Esophagus muscularis mucosa (tissue), 4 donors: ENCODE measurements at regions not wholly inside any gene's neighbourhood (a gene's known extent, or its start where the extent isn't known, plus 50 kb on each side); places are given as distances from the start of the nearest gene placed in this dataset.

Experiments used
- CTCF ChIP-seq, 3 experiments: fragments of 200-600 bp in 2 of 3; fragments of 450-650 bp in 1 of 3; sonication (generic) in 2 of 3; IDR thresholded peaks; one replicate each; pipeline ENCODE4 v1.5.1; 2017 to 2019; ENCODE audit warnings: antibody characterized with exemption in 3 of 3, mild to moderate bottlenecking in 2 of 3, moderate library complexity in 1 of 3
- EP300 ChIP-seq: sonication (generic); formaldehyde crosslinking; IDR thresholded peaks from one replicate; pipeline ENCODE4 v1.6.1; 2017; ENCODE audit warnings: antibody characterized with exemption
- POLR2AphosphoS5 ChIP-seq, 2 donors: sonication (generic); formaldehyde crosslinking; IDR thresholded peaks; one replicate each; pipeline ENCODE4 v1.6.1; 2017; ENCODE audit warnings: antibody characterized with exemption in 2 of 2

DNA sequence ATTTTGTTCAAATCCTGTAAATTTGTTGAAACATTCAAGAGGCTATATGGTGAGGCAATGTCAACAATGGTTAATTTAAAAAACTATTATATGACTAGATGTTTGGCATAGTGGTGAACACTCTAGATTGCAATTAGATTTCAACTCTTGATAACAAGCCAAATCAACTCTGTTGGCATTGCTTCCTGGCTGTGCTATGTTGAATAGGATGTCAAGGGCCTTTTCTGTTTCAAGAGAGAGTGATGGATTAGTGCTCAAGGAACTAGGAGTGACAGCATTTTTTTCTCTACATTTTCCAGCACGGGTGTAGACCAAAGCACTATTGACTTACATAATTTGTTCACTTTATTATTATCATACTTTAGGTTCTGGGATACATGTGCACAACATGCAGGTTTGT lies 172.4 kb upstream of the KCNH7 start:
- TF ChIP-seq CTCF (IDR thresholded peaks at IDR 0.05), result no peak
- no peak for TF ChIP-seq POLR2AphosphoS5 (IDR thresholded peaks at IDR 0.05)
- TF ChIP-seq EP300, result no peak
